MCF 10A (cell line): ENCODE measurements at regions not wholly inside any gene's neighbourhood (a gene's known extent, or its start where the extent isn't known, plus 50 kb on each side); places are given as distances from the start of the nearest gene placed in this dataset.
"Not testable (repeated sequence)": the region's sequence is repeated elsewhere in the genome, so short reads cannot be mapped to it uniquely, and the experiment has no call there.

ENCODE experiments used
- BruUV-seq: library from RNA; stranded (reverse); fragments of 400-500 nt; replicated peaks from 2 replicates; lab custom pipeline; 2021; lab: Mats Ljungman, UMichigan
- CTCF ChIA-PET: fragments of 300-600 bp; sonication (Branson Sonifier 250); formaldehyde crosslinking; extraction: SDS; loops from one replicate; lab custom pipeline; 2021; ENCODE audit warnings: antibody characterized with exemption, inconsistent platforms; lab: Yijun Ruan, JAX
- POLR2A ChIA-PET: fragments of 300-600, 350-650 bp; sonication (Branson Sonifier 250); formaldehyde crosslinking; extraction: SDS; loops from one replicate; lab custom pipeline; 2020; ENCODE audit warnings: antibody characterized with exemption, inconsistent platforms; lab: Yijun Ruan, JAX
- DNase-seq: peaks from one replicate; pipeline ENCODE4 v3.0.0-alpha.2; 2018; ENCODE audit not compliant: unreplicated experiment
- H3K27ac Mint-ChIP-seq: one replicate; pipeline ENCODE4 v1.8.0; 2022; ENCODE audit warnings: mild to moderate bottlenecking, low read depth, mixed read lengths; ENCODE audit not compliant: unreplicated experiment
- H3K27me3 Mint-ChIP-seq: one replicate; pipeline ENCODE4 v1.8.0; 2022; ENCODE audit warnings: mixed read lengths; ENCODE audit not compliant: insufficient read depth, unreplicated experiment
- H3K36me3 Mint-ChIP-seq: one replicate; pipeline ENCODE4 v1.8.0; 2022; ENCODE audit warnings: mild to moderate bottlenecking, moderate library complexity, mixed read lengths; ENCODE audit not compliant: insufficient read depth, unreplicated experiment
- H3K4me1 Mint-ChIP-seq: one replicate; pipeline ENCODE4 v1.8.0; 2022; ENCODE audit warnings: mixed read lengths; ENCODE audit not compliant: insufficient read depth, unreplicated experiment
- H3K4me3 Mint-ChIP-seq: one replicate; pipeline ENCODE4 v1.8.0; 2022; ENCODE audit warnings: mild to moderate bottlenecking, moderate library complexity, mixed read lengths; ENCODE audit not compliant: unreplicated experiment
- H3K9me3 Mint-ChIP-seq: one replicate; pipeline ENCODE4 v1.8.0; 2022; ENCODE audit warnings: mixed read lengths; ENCODE audit not compliant: unreplicated experiment
- CTCF ChIP-seq: fragments of 200-600 bp; IDR thresholded peaks from one replicate; pipeline ENCODE4 v1.8.0; 2022; ENCODE audit warnings: antibody characterized with exemption, mild to moderate bottlenecking; ENCODE audit not compliant: unreplicated experiment
- intact Hi-C: fragments of 100-400 bp; cut with micrococcal nuclease; formaldehyde crosslinking; loops from 2 replicates; pipeline ENCODE4 v1.14.1; 2022

GRCh38 chr7:67344481-67345193 is 348.0 kb downstream of the TYW1 start:
- no TSS peak for BruUV-seq
- CTCF ChIA-PET = interaction anchor here (2.0 kb wide), 1 partner anchor 27 kb away, joined by 7 read pairs; no protein-coding TSS in a partner anchor
- intact Hi-C loops = no loop called here
- POLR2A ChIA-PET = interaction anchor here (1.0 kb wide), 1 partner anchor 42 kb away, joined by 3 read pairs; no protein-coding TSS in a partner anchor
- H3K4me3 Mint-ChIP-seq = no peak overlapping the region
- H3K27me3 Mint-ChIP-seq = no peaks in the 10 kb centered on the region
- no peaks in the 10 kb centered on the region for H3K4me1 Mint-ChIP-seq
- H3K36me3 Mint-ChIP-seq = peaks cover 29% of the 10 kb centered on the region
- H3K9me3 Mint-ChIP-seq = no peaks in the 10 kb centered on the region
- no peak for DNase-seq
- peak overlapping the region; percentile 18 for H3K27ac Mint-ChIP-seq
- no peak for TF ChIP-seq CTCF

- Mint-ChIP-seq H3K27me3 (no peaks in the 10 kb centered on the region), H3K36me3 (peaks cover 17% of the 10 kb centered on the region), H3K4me1 (no peaks in the 10 kb centered on the region), H3K27ac (no peak overlapping the region), H3K4me3 (no peak overlapping the region), H3K9me3 (no peaks in the 10 kb centered on the region)
- no peak for TF ChIP-seq CTCF
- ChIA-PET POLR2A (no interaction called here), CTCF (interaction anchor here (0.9 to 2.0 kb wide), 2 partner anchors 23 to 25 kb away, joined by 3 to 7 read pairs; no protein-coding TSS in a partner anchor)
- BruUV-seq = no TSS peak
- DNase-seq = no peak
- intact Hi-C loops = no loop called here
These were observed 349.5 kb downstream of the TYW1 start for GRCh38 chr7:67346126-67346525.

GRCh38 chr7:67346876-67347275 is 350.2 kb downstream of the TYW1 start:
- no peaks in the 10 kb centered on the region for H3K27me3 Mint-ChIP-seq
- no peak overlapping the region for H3K27ac Mint-ChIP-seq
- ChIA-PET CTCF (interaction anchor here (2.0 kb wide), 1 partner anchor 25 kb away, joined by 7 read pairs; no protein-coding TSS in a partner anchor), POLR2A (no interaction called here)
- TF ChIP-seq CTCF = no peak
- no peaks in the 10 kb centered on the region for H3K9me3 Mint-ChIP-seq
- peaks cover 15% of the 10 kb centered on the region for H3K36me3 Mint-ChIP-seq
- no TSS peak for BruUV-seq
- H3K4me1 Mint-ChIP-seq = no peaks in the 10 kb centered on the region
- DNase-seq = no peak
- H3K4me3 Mint-ChIP-seq = no peak overlapping the region
- intact Hi-C loops = no loop called here

- ChIA-PET CTCF (interaction anchor here (0.6 kb wide), 1 partner anchor 1352 kb away, joined by 3 read pairs; no protein-coding TSS in a partner anchor), POLR2A (no interaction called here)
- Mint-ChIP-seq H3K27me3 (no peaks in the 10 kb centered on the region), H3K4me1 (no peaks in the 10 kb centered on the region), H3K27ac (no peak overlapping the region), H3K4me3 (no peak overlapping the region), H3K36me3 (peaks cover 5% of the 10 kb centered on the region), H3K9me3 (no peaks in the 10 kb centered on the region)
- no TSS peak for BruUV-seq
- no peak for TF ChIP-seq CTCF
- no peak for DNase-seq
- intact Hi-C loops = no loop called here
These were observed 351.5 kb downstream of the TYW1 start for GRCh38 chr7:67348171-67348570.

- H3K27ac Mint-ChIP-seq, intact Hi-C loops, H3K27me3 Mint-ChIP-seq, DNase-seq, BruUV-seq, POLR2A ChIA-PET, H3K36me3 Mint-ChIP-seq, H3K4me3 Mint-ChIP-seq, H3K9me3 Mint-ChIP-seq, H3K4me1 Mint-ChIP-seq: not testable (repeated sequence)
- CTCF ChIA-PET = interaction anchor here (0.7 to 1.9 kb wide), 3 partner anchors 14 to 444 kb away, joined by 3 to 6 read pairs (median 3); no protein-coding TSS in a partner anchor
These were observed 361.0 kb downstream of the TYW1 start for GRCh38 chr7:67357653-67358052.

GRCh38 chr7:67358316-67358715 is 361.7 kb downstream of the TYW1 start:
- CTCF ChIA-PET = interaction anchor here (1.2 to 1.9 kb wide), 3 partner anchors 13 to 181 kb away, joined by 3 to 6 read pairs (median 3); no protein-coding TSS in a partner anchor
- H3K27me3 Mint-ChIP-seq, BruUV-seq, H3K9me3 Mint-ChIP-seq, H3K4me3 Mint-ChIP-seq, intact Hi-C loops, H3K4me1 Mint-ChIP-seq, POLR2A ChIA-PET, H3K36me3 Mint-ChIP-seq, H3K27ac Mint-ChIP-seq, DNase-seq: not testable (repeated sequence)
